Stimulated activated CD4-positive, alpha-beta T cell treated with anti-CD3 and anti-CD28 coated beads, Interleukin-15, amount 100 ng/mL, for 24 hours (primary cell): ENCODE measurements at regions not wholly inside any gene's neighbourhood (a gene's known extent, or its start where the extent isn't known, plus 50 kb on each side); places are given as distances from the start of the nearest gene placed in this dataset.

Experiments used
- DNase-seq: peaks from one replicate; pipeline ENCODE4 v3.0.0-alpha.2; 2020

DNA sequence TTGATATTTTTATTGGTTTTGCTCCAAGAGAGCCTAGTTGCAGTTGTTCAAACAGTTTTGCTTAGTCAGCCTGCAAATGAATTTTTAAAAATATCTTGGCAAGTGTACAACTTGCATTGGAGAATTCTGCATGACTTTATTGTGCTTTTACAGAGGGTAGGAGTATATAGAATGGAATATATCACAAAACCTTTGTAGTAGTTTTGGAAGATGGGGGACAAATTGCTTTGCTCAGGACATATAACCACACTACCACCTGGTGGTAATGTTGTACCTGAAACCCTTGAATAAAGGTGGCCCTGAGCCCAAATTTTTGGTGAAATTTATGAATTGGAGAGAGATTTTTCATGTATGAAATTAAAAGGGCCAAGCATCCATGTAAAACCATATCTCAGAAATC lies 645.2 kb downstream of the MED13L start:
- no peak for DNase-seq

GRCh38 chr12:115630136-115630535 lies 647.4 kb downstream of the MED13L start:
- no peak for DNase-seq

DNA sequence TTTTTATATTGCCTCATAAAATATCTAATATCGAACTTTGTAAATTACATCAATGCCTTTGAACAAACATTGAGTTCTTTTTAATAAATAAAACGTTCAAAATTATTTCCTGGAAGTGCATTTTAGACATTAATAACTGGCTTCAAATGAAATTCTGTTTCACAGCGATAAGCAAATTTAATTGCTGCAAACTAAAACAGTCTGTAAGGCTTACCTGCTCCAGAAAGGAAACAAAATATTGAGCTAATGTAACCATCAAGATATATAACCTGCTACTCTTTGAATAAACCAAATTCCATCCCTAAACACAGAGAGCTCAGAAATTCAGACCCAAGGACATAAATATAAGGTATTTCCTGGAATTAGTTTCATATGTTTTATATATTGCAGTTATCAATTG lies 651.3 kb downstream of the MED13L start:
- no peak for DNase-seq

DNA sequence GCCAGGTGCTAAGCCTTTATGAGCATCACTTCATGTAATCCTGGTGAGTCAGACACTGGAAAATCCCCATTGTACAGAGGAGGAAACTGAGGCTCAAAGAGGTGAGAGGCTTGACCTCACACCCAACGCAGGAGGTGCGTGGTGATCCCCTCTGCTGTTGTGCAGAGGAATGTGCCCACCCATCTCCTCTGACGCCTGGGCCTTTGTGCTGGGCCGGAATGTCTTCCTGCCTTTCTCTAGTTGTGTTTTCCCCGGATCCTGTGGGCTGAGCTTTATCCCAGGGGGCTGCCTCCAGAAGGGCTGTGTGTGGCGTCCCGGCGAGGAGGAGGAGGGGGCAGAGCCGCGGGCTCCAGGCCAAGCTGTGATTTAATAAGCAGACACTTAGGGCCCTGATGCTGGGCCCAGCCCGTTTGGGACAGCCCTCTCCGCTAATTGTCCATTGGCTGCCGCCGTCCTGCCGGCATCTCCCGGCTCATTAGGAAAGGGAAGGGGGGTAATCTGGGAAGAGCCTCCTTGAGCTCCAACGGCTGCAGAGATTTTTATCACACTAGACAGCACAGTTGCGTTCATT lies 653.6 kb downstream of the MED13L start:
- DNase-seq, result no peak

DNA sequence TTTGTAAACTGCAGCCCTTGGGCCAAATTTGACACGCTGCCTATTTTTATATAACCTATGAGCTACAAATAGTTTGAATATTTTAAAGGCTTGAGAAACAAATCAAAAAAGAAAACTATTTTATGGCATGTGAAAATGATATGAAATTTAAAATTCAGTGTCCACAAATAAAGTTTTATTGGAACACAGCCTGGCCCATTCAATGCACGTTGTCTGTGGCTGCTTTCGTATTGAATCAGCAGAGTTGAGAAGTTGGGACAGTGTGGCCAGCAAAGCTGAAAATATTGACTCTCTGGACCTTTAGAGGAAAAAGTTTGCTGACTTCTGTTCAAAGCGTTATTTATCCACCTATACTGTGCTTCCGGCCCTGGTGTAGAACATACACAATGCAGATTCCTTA lies 654.2 kb downstream of the MED13L start:
- DNase-seq, result no peak

- no peak for DNase-seq
Observed at GRCh38 chr12:115620816-115621215, 656.7 kb downstream of the MED13L start.

GRCh38 chr12:115619889-115620288 lies 657.6 kb downstream of the MED13L start:
- DNase-seq, result no peak

GRCh38 chr12:115619061-115619460 lies 658.4 kb downstream of the MED13L start:
- DNase-seq, result no peak

GRCh38 chr12:115618105-115618504 lies 659.4 kb downstream of the MED13L start:
- DNase-seq, result no peak

- no peak for DNase-seq
Observed at GRCh38 chr12:115617391-115617790, 660.1 kb downstream of the MED13L start.

GRCh38 chr12:115611477-115611876 lies 666.0 kb downstream of the MED13L start:
- no peak for DNase-seq

DNA sequence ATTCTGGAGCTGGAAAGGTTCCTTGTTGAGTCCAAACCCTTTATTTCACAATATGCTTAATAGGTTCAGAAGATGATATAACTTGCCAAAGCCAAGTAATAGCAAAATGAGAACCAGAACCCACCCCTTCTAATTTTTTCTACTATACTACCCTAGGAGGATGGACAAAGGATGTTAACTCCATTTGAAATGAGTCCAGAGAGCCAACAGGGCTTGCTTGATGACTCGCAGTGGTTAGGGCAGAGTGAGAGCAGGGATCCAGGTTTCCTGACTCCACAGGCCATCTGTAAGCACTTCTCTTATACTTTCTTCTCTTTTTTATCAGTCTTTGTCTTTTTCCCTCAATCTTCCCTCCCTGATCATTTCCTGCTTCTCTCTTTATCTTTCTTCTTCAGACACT lies 668.1 kb downstream of the MED13L start:
- no peak for DNase-seq

DNA sequence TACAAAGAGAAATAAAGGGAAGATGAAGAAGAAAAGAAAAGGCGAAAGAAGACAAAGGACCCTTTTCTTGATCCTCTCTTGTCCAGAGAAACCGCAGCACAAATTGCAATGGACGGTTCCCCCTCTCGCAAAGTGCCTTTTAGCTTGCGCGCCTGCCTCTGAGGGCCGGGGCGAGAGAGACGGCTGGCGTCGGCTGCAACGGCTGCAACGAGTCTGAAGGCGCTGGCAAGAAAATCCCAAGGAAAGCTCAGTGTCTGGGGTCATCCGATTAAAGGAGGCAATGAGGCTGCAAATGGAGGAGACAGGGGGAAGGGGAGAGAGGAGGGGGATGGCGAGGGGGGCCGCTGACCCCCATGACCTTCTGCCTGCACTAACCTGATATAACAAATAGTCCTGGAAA lies 671.5 kb downstream of the MED13L start:
- no peak for DNase-seq

- DNase-seq, result no peak
Observed at GRCh38 chr12:115598871-115599811, 678.4 kb downstream of the MED13L start.

DNA sequence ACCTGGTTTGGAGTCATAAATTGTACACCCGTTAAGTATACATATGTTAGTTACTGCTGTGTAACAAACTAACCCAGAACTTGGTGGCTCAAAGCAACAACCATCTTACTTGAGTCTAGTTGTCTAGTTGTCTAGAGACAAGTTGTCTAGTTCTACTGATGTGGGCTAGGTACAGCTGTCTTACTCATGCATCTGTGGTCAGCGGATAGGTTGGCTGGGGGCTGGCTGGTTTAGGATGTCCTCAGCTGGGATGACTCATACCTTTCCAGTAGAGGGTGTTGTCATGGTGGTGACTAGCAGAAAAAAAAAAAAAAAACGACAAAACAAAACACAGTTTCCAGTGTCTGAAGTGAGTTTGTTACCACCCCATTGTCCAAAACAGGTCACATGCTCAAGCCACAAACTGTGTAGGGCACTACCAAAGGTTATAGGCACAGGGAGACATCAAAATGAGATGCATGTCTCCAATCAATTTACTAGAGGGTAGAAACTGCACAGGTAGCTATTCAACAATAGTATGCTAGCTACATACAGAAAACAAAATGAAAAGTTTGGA lies 680.3 kb downstream of the MED13L start:
- no peak for DNase-seq

DNA sequence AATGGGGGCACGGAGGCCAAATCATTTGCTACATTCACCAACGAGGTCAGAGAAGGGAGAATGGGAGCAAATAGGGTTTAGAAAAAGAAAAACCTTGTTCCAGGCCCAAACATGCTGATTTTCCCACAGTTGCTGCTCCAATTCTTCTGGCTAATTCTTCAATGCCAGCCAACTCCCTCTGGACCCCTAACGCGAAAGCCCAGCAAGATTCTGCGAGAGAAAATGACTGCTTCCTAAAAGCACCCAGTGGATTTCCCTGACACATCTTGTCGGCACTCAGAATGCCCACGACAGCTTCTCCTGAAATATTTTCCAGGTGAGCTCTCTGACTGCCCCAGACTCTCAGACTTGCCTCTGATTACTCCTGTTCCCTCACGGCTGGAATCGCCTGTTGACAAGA lies 689.4 kb downstream of the MED13L start:
- no peak for DNase-seq

DNA sequence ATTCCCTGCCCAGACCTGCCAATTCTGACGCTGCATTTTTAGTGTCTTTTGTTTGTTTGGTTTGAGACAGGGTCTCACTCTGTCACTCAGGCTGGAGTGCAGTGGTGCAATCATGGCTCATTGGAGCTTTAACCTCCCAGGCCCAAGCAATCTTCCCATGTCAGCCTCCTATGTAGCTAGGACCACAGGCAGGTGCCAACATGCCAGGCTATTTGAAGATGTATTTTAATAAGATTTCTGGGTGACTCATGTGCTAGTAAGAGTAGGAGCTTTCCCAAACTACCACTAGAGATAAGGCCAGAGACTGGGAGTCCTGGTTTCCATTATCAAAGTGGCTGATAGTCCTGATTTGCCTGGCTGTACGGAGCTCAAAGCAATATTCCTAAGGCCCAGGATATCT lies 693.3 kb downstream of the MED13L start:
- DNase-seq, result no peak

DNA sequence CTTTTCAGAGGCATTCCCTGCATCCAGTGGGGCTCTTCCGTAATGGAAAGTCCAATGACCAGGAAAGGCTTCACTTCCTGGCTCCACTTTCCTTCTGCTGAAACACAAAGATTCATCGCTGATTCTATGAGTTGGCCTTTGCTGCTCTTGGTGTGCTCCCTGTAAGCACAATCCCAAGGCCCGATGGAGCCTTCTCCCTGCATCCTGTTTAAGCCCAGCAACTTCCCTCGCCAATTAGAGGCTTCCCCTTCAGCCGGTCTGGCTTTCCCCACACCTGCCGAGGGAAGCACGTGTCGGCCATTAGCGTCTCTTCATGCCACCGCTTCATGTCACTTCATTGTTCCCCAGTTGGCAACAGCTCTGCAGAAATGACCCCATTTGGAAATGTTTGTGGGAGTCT lies 693.9 kb downstream of the MED13L start:
- no peak for DNase-seq

DNA sequence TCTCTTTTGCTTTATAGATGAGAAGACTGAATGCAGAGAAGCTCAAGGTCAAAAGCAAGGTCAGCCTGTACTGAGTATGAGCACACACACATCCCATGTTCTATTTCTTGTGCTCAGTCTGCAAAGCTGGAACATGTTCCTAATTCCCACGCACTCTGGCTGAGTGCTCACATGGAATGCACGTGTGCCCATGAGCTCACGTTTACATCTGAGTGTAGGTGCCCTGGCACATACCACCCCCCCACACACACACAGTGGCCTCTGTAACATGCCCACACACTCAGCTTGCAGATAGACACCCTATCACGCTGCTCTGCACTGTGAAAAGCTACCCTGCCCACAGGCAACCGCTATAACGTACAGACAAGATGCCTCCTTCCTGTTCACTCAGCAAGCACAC lies 700.1 kb downstream of the MED13L start:
- no peak for DNase-seq

DNA sequence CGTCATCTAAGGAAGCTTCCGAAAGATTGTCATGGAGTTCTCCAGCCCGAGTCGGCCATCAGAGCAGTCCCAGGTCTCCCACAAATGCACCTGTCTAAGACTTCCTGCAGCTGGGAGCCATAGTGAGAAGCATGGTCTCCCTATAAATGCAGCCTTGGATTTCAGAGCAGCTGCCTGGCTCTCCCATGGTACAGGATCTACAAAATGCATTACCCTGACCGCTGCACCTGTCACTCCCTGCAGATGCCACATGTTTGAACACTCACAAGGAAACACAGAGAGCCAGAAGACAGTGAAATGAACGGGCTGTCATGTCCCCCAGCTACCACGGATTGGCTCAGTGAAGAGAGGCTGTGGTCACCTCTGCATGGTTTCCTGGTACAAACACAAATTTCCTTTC lies 702.7 kb downstream of the MED13L start:
- DNase-seq, result no peak

DNA sequence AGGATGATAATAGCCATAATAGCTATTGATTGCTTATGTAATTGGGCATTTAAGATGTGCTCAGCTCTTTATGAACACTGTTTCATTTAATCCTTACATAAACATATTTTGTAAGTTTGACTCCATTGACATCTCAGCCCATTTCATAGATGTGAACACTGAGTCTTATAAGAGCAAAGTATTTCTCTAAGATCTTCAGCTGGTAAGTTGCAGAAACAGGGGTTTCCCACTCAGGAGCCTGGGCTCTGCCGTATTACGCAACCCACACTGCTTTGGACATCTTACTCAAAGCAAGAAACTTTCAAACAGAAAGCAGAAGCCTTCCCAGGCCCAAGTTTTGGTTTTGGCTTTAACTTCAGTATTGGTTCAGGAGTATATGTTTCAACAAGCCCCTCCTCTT lies 705.1 kb downstream of the MED13L start:
- no peak for DNase-seq

DNA sequence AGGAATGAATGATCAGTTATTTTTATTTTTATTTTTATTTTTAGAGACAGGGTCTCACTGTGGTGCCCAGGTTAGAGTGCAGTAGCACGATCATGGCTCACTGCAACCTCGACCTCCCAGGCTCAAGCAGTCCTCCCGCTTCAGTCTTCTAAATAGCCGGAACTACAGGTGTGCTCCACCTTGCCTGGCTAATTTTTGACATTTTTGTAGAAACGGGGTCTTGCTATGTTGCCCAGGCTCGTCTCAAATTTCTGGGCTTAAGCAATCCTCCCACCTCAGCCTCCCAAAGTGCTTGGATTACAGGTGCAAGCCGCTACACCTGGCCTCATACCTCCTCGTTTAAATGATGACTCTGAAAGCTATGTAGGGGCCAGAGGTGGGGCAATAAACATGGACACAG lies 706.0 kb downstream of the MED13L start:
- no peak for DNase-seq

GRCh38 chr12:115571027-115571426 lies 706.5 kb downstream of the MED13L start:
- DNase-seq, result no peak

DNA sequence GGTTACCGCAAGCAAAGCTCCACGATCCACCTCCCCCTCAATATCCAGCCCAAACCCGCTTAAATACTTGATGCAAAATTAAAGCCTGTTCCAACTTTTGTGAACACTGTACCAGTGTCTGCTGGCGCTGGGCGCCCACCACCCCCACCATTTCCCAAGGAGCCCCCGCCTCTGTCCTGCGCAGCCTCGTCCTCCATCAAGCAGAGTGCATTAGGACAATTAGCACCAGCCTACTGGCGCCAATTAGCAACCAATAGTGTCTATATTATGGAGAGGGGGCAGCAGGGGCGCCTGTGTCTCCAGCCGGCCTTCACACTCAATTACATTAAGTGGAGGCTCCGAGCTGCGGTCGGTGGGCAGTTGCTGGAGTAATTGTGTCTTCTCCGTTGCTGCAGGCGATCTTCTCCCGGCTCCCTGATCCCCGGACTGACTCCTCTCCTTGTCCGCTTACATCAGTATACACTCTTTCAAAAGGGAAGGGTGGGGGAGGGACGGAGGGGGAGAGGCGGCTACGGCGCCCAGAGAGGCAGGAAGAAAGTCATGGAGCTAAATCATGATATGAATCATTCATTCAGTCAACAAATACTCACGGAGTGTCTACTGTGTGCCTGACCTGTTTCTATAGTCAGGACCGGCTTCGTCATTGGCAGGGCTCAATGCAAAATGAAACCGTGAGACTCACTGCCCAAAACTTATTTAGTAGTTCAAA lies 707.3 kb downstream of the MED13L start:
- no peak for DNase-seq
